HCT116 (cell line): ENCODE measurements at regions not wholly inside any gene's neighbourhood (a gene's known extent, or its start where the extent isn't known, plus 50 kb on each side); places are given as distances from the start of the nearest gene placed in this dataset.

Source experiments
- ATAC-seq: fragments of 200-7000 bp; cut with Tn5 transposase; 2 replicates; pipeline ENCODE4 v1.9.1; 2020; ENCODE audit warnings: mild to moderate bottlenecking, moderate library complexity
- BruUV-seq: library from RNA; stranded (reverse); fragments of 400-500 nt; replicated peaks from 2 replicates; lab custom pipeline; 2021; lab: Mats Ljungman, UMichigan
- CTCF ChIA-PET: fragments of 300-600 bp; sonication (Branson Sonifier 250); formaldehyde crosslinking; loops from one replicate; lab custom pipeline; 2021; ENCODE audit warnings: antibody characterized with exemption; lab: Charles Lee
- POLR2A ChIA-PET: fragments of 300-600, 350-600 bp; sonication (Branson Sonifier 250); formaldehyde crosslinking; loops from one replicate; lab custom pipeline; 2021; ENCODE audit warnings: antibody characterized with exemption; lab: Charles Lee
- RAD21 ChIA-PET, 2 experiments: fragments of 300-600 bp; sonication (Branson Sonifier 250); formaldehyde crosslinking; loops; one replicate each; lab custom pipeline; 2023; ENCODE audit warnings: low total read pairs in 2 of 2; ENCODE audit not compliant: uncharacterized antibody in 2 of 2, unreplicated experiment in 2 of 2, low non-redundant PET in 1 of 2; lab: Charles Lee
- DNase-seq: peaks from one replicate; pipeline ENCODE4 v3.0.0-alpha.2; 2010; ENCODE audit warnings: low read depth, low spot score
- H2AFZ ChIP-seq: fragments of 200-600 bp; shearing (Covaris generic), sonication (generic); 2 replicates; pipeline ENCODE4 v1.6.1; 2017; ENCODE audit warnings: low read depth, mixed run types, mixed read lengths, antibody characterized with exemption, low read length; ENCODE audit not compliant: poor library complexity, severe bottlenecking
- H3K27ac ChIP-seq: 2 replicates; pipeline ENCODE4 v1.5.1; 2012; ENCODE audit warnings: low read depth, low read length
- H3K27me3 ChIP-seq: fragments of 200-600 bp; sonication (generic); 2 replicates; pipeline ENCODE4 v1.6.1; 2016; ENCODE audit warnings: mixed run types, low read length, mixed read lengths; ENCODE audit not compliant: insufficient read depth
- H3K36me3 ChIP-seq, 2 experiments: fragments of 200-500 bp in 1 of 2; fragments of 200-600 bp in 1 of 2; sonication (Bioruptor generic) in 1 of 2; sonication (generic) in 1 of 2; 2 replicates each; pipeline versions ENCODE4 v1.5.1 to v1.6.1; 2014 to 2016; ENCODE audit warnings: low read length in 2 of 2, inconsistent platforms in 1 of 2, mixed read lengths in 1 of 2, mixed run types in 1 of 2; ENCODE audit not compliant: insufficient read depth in 2 of 2, control insufficient read depth in 1 of 2
- H3K4me1 ChIP-seq, 2 experiments: fragments of 200-600 bp in 1 of 2; sonication (generic) in 1 of 2; 2 replicates each; pipeline versions ENCODE4 v1.5.1 to v1.6.1; 2012 to 2017; ENCODE audit warnings: low read length in 2 of 2, inconsistent platforms in 1 of 2, mild to moderate bottlenecking in 1 of 2, mixed read lengths in 1 of 2, mixed run types in 1 of 2, moderate library complexity in 1 of 2; ENCODE audit not compliant: insufficient read depth in 2 of 2, control insufficient read depth in 1 of 2
- H3K4me2 ChIP-seq: fragments of 200-600 bp; sonication (generic); 2 replicates; pipeline ENCODE4 v1.6.1; 2017; ENCODE audit warnings: mixed run types, low read length, mixed read lengths
- H3K4me3 ChIP-seq, 2 experiments: fragments of 200-600 bp in 1 of 2; sonication (generic) in 1 of 2; replicated peaks in 1 of 2; 2 replicates each; pipeline ENCODE4 v1.5.1; 2011 to 2016; ENCODE audit warnings: low read length in 2 of 2, control low read depth in 1 of 2, low read depth in 1 of 2, mild to moderate bottlenecking in 1 of 2, mixed read lengths in 1 of 2, mixed run types in 1 of 2
- H3K79me2 ChIP-seq: fragments of 200-600 bp; sonication (generic); 2 replicates; pipeline ENCODE4 v1.6.1; 2017; ENCODE audit warnings: mild to moderate bottlenecking, mixed run types, low read length, moderate library complexity, mixed read lengths; ENCODE audit not compliant: insufficient read depth
- H3K9ac ChIP-seq: fragments of 200-600 bp; sonication (generic); 2 replicates; pipeline ENCODE4 v1.6.1; 2016; ENCODE audit warnings: low read length, mixed read lengths
- H3K9me2 ChIP-seq: fragments of 200-600 bp; sonication (generic), shearing (Covaris generic); 2 replicates; pipeline ENCODE4 v1.6.1; 2017; ENCODE audit warnings: mixed run types, mild to moderate bottlenecking, moderate library complexity; ENCODE audit not compliant: insufficient read depth
- H3K9me3 ChIP-seq, 2 experiments: fragments of 200-500 bp in 1 of 2; fragments of 200-600 bp in 1 of 2; sonication (Bioruptor generic) in 1 of 2; sonication (generic) in 1 of 2; 2 replicates each; pipeline ENCODE4 v1.6.1; 2014 to 2017; ENCODE audit warnings: low read length in 2 of 2, mixed read lengths in 2 of 2, inconsistent platforms in 1 of 2, low read depth in 1 of 2, mild to moderate bottlenecking in 1 of 2, mixed run types in 1 of 2, moderate library complexity in 1 of 2; ENCODE audit not compliant: control insufficient read depth in 1 of 2, insufficient read depth in 1 of 2
- H4K20me1 ChIP-seq: fragments of 200-600 bp; sonication (generic), shearing (Covaris generic); 2 replicates; pipeline ENCODE4 v1.6.1; 2017; ENCODE audit warnings: mixed run types, mild to moderate bottlenecking, moderate library complexity; ENCODE audit not compliant: insufficient read depth
- CBX3 ChIP-seq: IDR thresholded peaks from 2 replicates; pipeline ENCODE4 v1.6.1; 2012; ENCODE audit warnings: low read depth
- EZH2phosphoT487 ChIP-seq: fragments of 200-600 bp; IDR thresholded peaks from 2 replicates; pipeline ENCODE4 v1.6.1; 2018; ENCODE audit warnings: antibody characterized with exemption, borderline replicate concordance
- POLR2AphosphoS5 ChIP-seq: IDR thresholded peaks from 2 replicates; pipeline ENCODE4 v1.6.1; 2011; ENCODE audit warnings: mild to moderate bottlenecking, low read depth, low read length, moderate library complexity
- TCF7L2 ChIP-seq: IDR thresholded peaks from 2 replicates; pipeline ENCODE4 v1.7.0; 2011; ENCODE audit warnings: borderline replicate concordance, inconsistent platforms; ENCODE audit not compliant: insufficient read depth, insufficient read length; ENCODE audit errors: extremely low read depth
- ZFX ChIP-seq: fragments of 450-650 bp; IDR thresholded peaks from 2 replicates; pipeline ENCODE4 v1.6.1; 2017
- ZNF274 ChIP-seq: fragments of 200-500 bp; sonication (Bioruptor generic); IDR thresholded peaks from 2 replicates; pipeline ENCODE4 v1.6.1; 2014; ENCODE audit warnings: mild to moderate bottlenecking, low read depth, low read length, inconsistent platforms
- intact Hi-C: fragments of 100-400 bp; cut with micrococcal nuclease; formaldehyde crosslinking; loops from 2 replicates; pipeline ENCODE4 v1.10.0; 2022
- TF ChIP-seq, protein P1 (sequence below): IDR thresholded peaks from 2 replicates; pipeline ENCODE4 v1.6.1; 2012

DNA sequence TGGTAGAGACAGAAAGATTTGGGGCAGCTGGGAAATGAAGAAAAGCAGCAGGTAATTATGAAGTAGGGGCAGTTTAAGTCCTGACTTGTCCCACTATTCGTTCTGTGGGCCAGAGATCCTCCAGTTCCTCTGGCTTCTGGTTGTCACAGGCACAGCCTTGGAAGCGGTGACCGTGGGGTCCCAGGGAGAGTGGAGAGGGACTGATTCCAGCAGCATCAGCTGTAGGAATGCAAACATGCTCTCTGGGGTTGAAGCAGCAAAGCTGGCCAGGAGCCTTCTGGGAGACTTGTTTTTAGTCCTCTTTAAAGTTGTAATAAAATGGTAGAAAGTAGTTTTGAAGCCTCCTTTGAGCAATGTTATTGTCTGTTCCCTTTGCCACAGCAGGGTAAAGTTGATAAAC is 488.0 kb downstream of the LMO4 start:
- Histone ChIP-seq H3K36me3 (no peaks in the 10 kb centered on the region), H3K79me2 (no peaks in the 10 kb centered on the region), H3K9ac (no peak overlapping the region), H3K4me3 (no peak overlapping the region), H2AFZ (no peak overlapping the region), H3K27ac (no peak overlapping the region), H3K4me1 (no peaks in the 10 kb centered on the region), H3K9me2 (no peaks in the 10 kb centered on the region), H3K4me2 (no peak overlapping the region), H3K27me3 (no peaks in the 10 kb centered on the region), H4K20me1 (no peaks in the 10 kb centered on the region), H3K9me3 (no peaks in the 10 kb centered on the region)
- BruUV-seq, result no TSS peak
- DNase-seq (no peak), ATAC-seq (no peak)
- ChIA-PET CTCF (no interaction called here), RAD21 (no interaction called here), POLR2A (no interaction called here)
- intact Hi-C loops, result no loop called here
- TF ChIP-seq EZH2phosphoT487 (no peak), POLR2AphosphoS5 (no peak), CBX3 (no peak), ZFX (no peak), ZNF274 (no peak), TCF7L2 (no peak)

DNA sequence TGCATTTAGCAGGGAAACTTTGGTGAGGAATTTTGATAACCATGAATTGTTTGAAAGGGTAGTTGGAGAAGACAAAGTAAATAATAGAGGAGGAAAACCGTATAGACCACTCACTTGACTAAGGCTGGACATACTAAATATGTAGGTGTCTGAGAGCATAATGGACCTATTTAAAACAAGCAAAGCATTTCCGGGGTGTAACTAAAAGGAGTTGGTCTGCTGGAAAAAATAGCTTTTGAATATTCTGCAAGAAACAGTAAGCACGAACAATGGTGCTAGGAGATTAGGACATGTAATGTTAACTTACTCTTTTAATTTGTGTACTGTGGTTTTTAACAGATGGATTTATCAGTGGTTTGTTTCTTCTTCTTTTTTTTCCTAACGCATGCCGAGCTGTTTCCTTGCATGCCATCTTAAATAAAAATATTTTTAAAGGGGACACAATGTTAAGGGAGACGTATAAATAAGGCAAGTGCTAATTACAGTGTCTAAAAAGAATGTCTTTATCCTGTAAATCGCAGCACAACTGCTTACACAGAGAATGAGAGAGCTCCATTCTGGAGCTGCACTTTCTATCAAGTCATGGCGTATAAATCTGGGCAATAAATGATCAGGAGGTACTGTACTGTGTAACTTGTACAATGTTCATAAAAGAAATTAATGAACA is 492.1 kb downstream of the LMO4 start:
- no peak overlapping the region for H2AFZ ChIP-seq
- RAD21 ChIA-PET, result no interaction called here
- ATAC-seq, result no peak
- intact Hi-C loops, result no loop called here
- no peak for DNase-seq
- H3K27me3 ChIP-seq, result no peaks in the 10 kb centered on the region
- no peaks in the 10 kb centered on the region for H3K9me2 ChIP-seq
- no peak overlapping the region for H3K4me2 ChIP-seq
- H3K9ac ChIP-seq, result no peak overlapping the region
- POLR2A ChIA-PET, result no interaction called here
- CTCF ChIA-PET, result no interaction called here
- no peaks in the 10 kb centered on the region for H4K20me1 ChIP-seq
- H3K27ac ChIP-seq, result no peak overlapping the region
- no peaks in the 10 kb centered on the region for H3K4me1 ChIP-seq
- no peaks in the 10 kb centered on the region for H3K9me3 ChIP-seq
- no peak overlapping the region for H3K4me3 ChIP-seq
- no peaks in the 10 kb centered on the region for H3K79me2 ChIP-seq
- TF ChIP-seq, protein P1, sequence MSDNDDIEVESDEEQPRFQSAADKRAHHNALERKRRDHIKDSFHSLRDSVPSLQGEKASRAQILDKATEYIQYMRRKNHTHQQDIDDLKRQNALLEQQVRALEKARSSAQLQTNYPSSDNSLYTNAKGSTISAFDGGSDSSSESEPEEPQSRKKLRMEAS, result no peak
- BruUV-seq, result no TSS peak
- no peaks in the 10 kb centered on the region for H3K36me3 ChIP-seq
